Mesothelial cell of epicardium (in vitro differentiated cells): ENCODE measurements at regions not wholly inside any gene's neighbourhood (a gene's known extent, or its start where the extent isn't known, plus 50 kb on each side); places are given as distances from the start of the nearest gene placed in this dataset.

Experiments
- DNase-seq, 2 experiments: peaks; one replicate each; pipeline ENCODE4 v3.0.0; 2021; ENCODE audit warnings: low spot score in 2 of 2; ENCODE audit not compliant: unreplicated experiment in 2 of 2
- H3K27ac Mint-ChIP-seq: 2 replicates; pipeline ENCODE4 v1.8.0; 2021; ENCODE audit warnings: mixed read lengths
- H3K27me3 Mint-ChIP-seq: 2 replicates; pipeline ENCODE4 v1.8.0; 2021; ENCODE audit warnings: low read depth, mixed read lengths
- H3K36me3 Mint-ChIP-seq: 2 replicates; pipeline ENCODE4 v1.8.0; 2021; ENCODE audit warnings: mixed read lengths
- H3K4me1 Mint-ChIP-seq: 2 replicates; pipeline ENCODE4 v1.8.0; 2021; ENCODE audit warnings: mixed read lengths
- H3K4me3 Mint-ChIP-seq: 2 replicates; pipeline ENCODE4 v1.8.0; 2021; ENCODE audit warnings: mild to moderate bottlenecking, moderate library complexity, mixed read lengths
- H3K9me3 Mint-ChIP-seq: 2 replicates; pipeline ENCODE4 v1.8.0; 2021; ENCODE audit warnings: mixed read lengths
- CTCF ChIP-seq: fragments of 200-600 bp; sonication (generic); IDR thresholded peaks from one replicate; pipeline ENCODE4 v1.5.0; 2021; ENCODE audit warnings: antibody characterized with exemption; ENCODE audit not compliant: unreplicated experiment

DNA sequence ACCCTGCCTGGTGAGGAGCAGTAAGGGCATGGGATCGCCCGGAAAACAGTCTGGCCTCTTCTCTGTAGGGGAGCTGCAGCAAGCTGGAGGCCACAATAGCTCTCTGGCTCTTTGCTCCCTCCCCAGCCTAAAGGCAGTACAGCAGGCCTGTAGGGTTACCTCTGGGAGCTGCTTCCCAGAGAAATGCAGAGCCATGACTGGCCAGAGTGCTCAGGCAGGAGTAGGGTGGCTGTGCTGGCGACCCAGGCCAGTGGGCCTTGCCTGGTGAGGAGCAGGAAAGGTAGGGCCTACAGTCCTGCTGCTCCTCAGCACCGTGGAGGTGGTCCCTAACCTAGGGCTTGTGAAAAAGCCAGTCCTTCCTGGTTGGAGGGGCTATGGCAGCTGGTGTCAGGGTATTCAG is 129.9 kb upstream of the CHD6 start:
- no peak overlapping the region for H3K27ac Mint-ChIP-seq
- peaks cover 40% of the 10 kb centered on the region for H3K27me3 Mint-ChIP-seq
- no peak overlapping the region for H3K4me3 Mint-ChIP-seq
- no peak for TF ChIP-seq CTCF
- H3K4me1 Mint-ChIP-seq = no peaks in the 10 kb centered on the region
- peaks cover 13% of the 10 kb centered on the region for H3K9me3 Mint-ChIP-seq
- no peaks in the 10 kb centered on the region for H3K36me3 Mint-ChIP-seq
- no peak for DNase-seq

GRCh38 chr20:41747226-41747625 is 129.0 kb upstream of the CHD6 start:
- no peaks in the 10 kb centered on the region for H3K36me3 Mint-ChIP-seq
- no peak for TF ChIP-seq CTCF
- peaks cover 14% of the 10 kb centered on the region for H3K9me3 Mint-ChIP-seq
- no peak overlapping the region for H3K27ac Mint-ChIP-seq
- no peaks in the 10 kb centered on the region for H3K4me1 Mint-ChIP-seq
- no peak overlapping the region for H3K4me3 Mint-ChIP-seq
- DNase-seq = no peak
- H3K27me3 Mint-ChIP-seq = peaks cover 43% of the 10 kb centered on the region

DNA sequence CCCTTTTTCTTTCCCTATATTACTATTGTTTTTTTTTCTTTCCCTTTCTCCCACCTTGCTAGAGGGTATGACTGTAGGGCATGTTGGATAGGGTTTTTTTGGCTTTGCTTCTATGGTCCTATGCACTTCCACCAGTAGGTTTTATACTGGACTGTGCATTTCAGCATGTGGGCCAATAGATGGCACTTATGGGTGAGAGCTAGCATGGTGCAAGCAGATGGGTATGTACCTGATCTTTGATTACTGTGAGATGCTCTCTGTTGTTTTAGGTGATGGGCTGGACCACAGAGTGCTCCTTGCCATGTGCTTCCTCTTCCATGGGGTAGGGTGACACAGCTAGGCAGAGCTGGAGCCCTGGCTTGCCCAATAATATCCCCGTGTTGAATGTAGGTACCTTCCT is 128.5 kb upstream of the CHD6 start:
- Mint-ChIP-seq H3K9me3 (peaks cover 14% of the 10 kb centered on the region), H3K27ac (no peak overlapping the region)

DNA sequence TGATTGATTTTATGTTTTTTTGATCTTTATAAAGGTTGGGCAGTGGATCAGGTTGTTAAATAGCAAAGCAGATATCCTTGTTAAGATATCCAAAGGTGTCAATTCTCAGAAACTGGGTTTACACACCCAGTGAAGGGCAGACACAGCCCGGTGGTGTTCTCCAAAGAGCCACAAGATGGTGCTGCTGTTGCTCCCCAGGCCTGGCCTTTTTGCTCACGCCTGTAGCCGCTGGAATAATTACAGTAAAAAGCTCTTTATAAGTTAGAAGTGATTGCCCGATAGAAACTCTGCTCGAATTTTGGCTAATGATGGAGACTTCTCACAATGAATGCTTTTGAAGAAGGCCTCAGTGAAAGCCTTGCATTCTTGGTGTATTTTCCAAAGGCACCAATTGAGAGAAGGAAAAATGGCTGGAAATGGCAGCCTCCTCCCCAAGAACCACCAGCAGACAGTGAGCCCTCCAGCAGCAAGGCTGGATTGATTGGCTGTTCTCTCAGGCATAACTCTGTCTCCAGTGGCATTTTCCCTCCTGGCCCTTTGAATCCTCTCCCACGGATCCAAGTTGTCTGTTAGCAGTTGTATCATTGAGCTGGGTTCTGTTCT is 120.5 kb upstream of the CHD6 start:
- Mint-ChIP-seq H3K4me1 (peaks cover 1% of the 10 kb centered on the region), H3K9me3 (peaks cover 12% of the 10 kb centered on the region), H3K27ac (no peak overlapping the region), H3K4me3 (no peak overlapping the region), H3K36me3 (no peaks in the 10 kb centered on the region), H3K27me3 (peaks cover 19% of the 10 kb centered on the region)
- peak in 1 of 2 experiments; percentile 59 for DNase-seq
- peak; percentile 58 for TF ChIP-seq CTCF

More for the DNA sequence above, 128.5 kb upstream of the CHD6 start:
- TF ChIP-seq CTCF = no peak
- H3K36me3 Mint-ChIP-seq = no peaks in the 10 kb centered on the region
- H3K4me3 Mint-ChIP-seq = no peak overlapping the region
- no peak for DNase-seq
- H3K27me3 Mint-ChIP-seq = peaks cover 47% of the 10 kb centered on the region
- no peaks in the 10 kb centered on the region for H3K4me1 Mint-ChIP-seq

GRCh38 chr20:41735949-41736348 is 117.8 kb upstream of the CHD6 start:
- Mint-ChIP-seq H3K4me3 (no peak overlapping the region), H3K36me3 (no peaks in the 10 kb centered on the region), H3K27me3 (no peaks in the 10 kb centered on the region), H3K4me1 (peaks cover 1% of the 10 kb centered on the region), H3K9me3 (peaks cover 4% of the 10 kb centered on the region), H3K27ac (no peak overlapping the region)
- TF ChIP-seq CTCF = no peak
- no peak for DNase-seq

- no peak overlapping the region for H3K4me3 Mint-ChIP-seq
- DNase-seq = no peak
- H3K9me3 Mint-ChIP-seq = peaks cover 7% of the 10 kb centered on the region
- H3K27me3 Mint-ChIP-seq = no peaks in the 10 kb centered on the region
- H3K4me1 Mint-ChIP-seq = peaks cover 1% of the 10 kb centered on the region
- no peaks in the 10 kb centered on the region for H3K36me3 Mint-ChIP-seq
- H3K27ac Mint-ChIP-seq = no peak overlapping the region
- TF ChIP-seq CTCF = peak; percentile 92
Measured at GRCh38 chr20:41734506-41734945, 116.3 kb upstream of the CHD6 start.
